Sigmoid colon (tissue), 4 donors: ENCODE measurements at regions not wholly inside any gene's neighbourhood (a gene's known extent, or its start where the extent isn't known, plus 50 kb on each side); places are given as distances from the start of the nearest gene placed in this dataset.

Source experiments
- EP300 ChIP-seq, 4 donors: sonication (generic); formaldehyde crosslinking; IDR thresholded peaks; one replicate each; pipeline ENCODE4 v1.6.1; 2017; ENCODE audit warnings: antibody characterized with exemption in 4 of 4
- POLR2A ChIP-seq, 2 donors: fragments of 450-650 bp; IDR thresholded peaks; one replicate each; pipeline ENCODE4 v1.6.1; 2016; ENCODE audit warnings: antibody characterized with exemption in 2 of 2, mild to moderate bottlenecking in 2 of 2, moderate library complexity in 2 of 2
- POLR2AphosphoS5 ChIP-seq, 4 donors: sonication (generic); formaldehyde crosslinking; IDR thresholded peaks; one replicate each; pipeline ENCODE4 v1.6.1; 2017; ENCODE audit warnings: antibody characterized with exemption in 4 of 4
- TF ChIP-seq, protein P1 (sequence below), 4 experiments: fragments of 450-650 bp in 3 of 4; fragments of 200-600 bp in 1 of 4; IDR thresholded peaks; one replicate each; pipeline ENCODE4 v1.5.1; 2016 to 2019; ENCODE audit warnings: antibody characterized with exemption in 4 of 4, mild to moderate bottlenecking in 3 of 4, moderate library complexity in 2 of 4

GRCh38 chr6:90818163-90818562 lies 231.3 kb upstream of the MAP3K7 start:
- TF ChIP-seq, protein P1, sequence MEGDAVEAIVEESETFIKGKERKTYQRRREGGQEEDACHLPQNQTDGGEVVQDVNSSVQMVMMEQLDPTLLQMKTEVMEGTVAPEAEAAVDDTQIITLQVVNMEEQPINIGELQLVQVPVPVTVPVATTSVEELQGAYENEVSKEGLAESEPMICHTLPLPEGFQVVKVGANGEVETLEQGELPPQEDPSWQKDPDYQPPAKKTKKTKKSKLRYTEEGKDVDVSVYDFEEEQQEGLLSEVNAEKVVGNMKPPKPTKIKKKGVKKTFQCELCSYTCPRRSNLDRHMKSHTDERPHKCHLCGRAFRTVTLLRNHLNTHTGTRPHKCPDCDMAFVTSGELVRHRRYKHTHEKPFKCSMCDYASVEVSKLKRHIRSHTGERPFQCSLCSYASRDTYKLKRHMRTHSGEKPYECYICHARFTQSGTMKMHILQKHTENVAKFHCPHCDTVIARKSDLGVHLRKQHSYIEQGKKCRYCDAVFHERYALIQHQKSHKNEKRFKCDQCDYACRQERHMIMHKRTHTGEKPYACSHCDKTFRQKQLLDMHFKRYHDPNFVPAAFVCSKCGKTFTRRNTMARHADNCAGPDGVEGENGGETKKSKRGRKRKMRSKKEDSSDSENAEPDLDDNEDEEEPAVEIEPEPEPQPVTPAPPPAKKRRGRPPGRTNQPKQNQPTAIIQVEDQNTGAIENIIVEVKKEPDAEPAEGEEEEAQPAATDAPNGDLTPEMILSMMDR (IDR thresholded peaks at IDR 0.05) = no peak
- TF ChIP-seq POLR2AphosphoS5 (IDR thresholded peaks at IDR 0.05) = no peak
- no peak for TF ChIP-seq POLR2A (IDR thresholded peaks at IDR 0.05)
- no peak for TF ChIP-seq EP300 (IDR thresholded peaks at IDR 0.05)
